SIG-M5 treated with dmso at 0.1 percent for 504 hours (cell line): ENCODE measurements at regions not wholly inside any gene's neighbourhood (a gene's known extent, or its start where the extent isn't known, plus 50 kb on each side); places are given as distances from the start of the nearest gene placed in this dataset.

Source experiments
- DNase-seq: peaks from one replicate; lab custom pipeline; 2025; ENCODE audit not compliant: unreplicated experiment; lab: John Stamatoyannopoulos, UW

GRCh38 chr22:48581796-48582469 lies 1245.7 kb downstream of the BRD1 start:
- no peak for DNase-seq

GRCh38 chr22:48581205-48581766 lies 1246.4 kb downstream of the BRD1 start:
- DNase-seq = no peak

- DNase-seq = no peak
Observed at GRCh38 chr22:48580481-48580970, 1247.1 kb downstream of the BRD1 start.

- no peak for DNase-seq
Observed at GRCh38 chr22:48579928-48580309, 1247.8 kb downstream of the BRD1 start.

GRCh38 chr22:48579043-48579927 lies 1248.4 kb downstream of the BRD1 start:
- no peak for DNase-seq

GRCh38 chr22:48578138-48579042 lies 1249.3 kb downstream of the BRD1 start:
- no peak for DNase-seq

- DNase-seq = no peak
Observed at GRCh38 chr22:48577691-48578090, 1250.0 kb downstream of the BRD1 start.

GRCh38 chr22:48577014-48577690 lies 1250.5 kb downstream of the BRD1 start:
- DNase-seq = no peak

- DNase-seq = no peak
Observed at GRCh38 chr22:48576333-48577013, 1251.2 kb downstream of the BRD1 start.

GRCh38 chr22:48575618-48576332 lies 1251.9 kb downstream of the BRD1 start:
- DNase-seq = no peak

GRCh38 chr22:48574776-48575617 lies 1252.7 kb downstream of the BRD1 start:
- no peak for DNase-seq

- DNase-seq = no peak
Observed at GRCh38 chr22:48573766-48574165, 1253.9 kb downstream of the BRD1 start.

- no peak for DNase-seq
Observed at GRCh38 chr22:48572951-48573350, 1254.7 kb downstream of the BRD1 start.

- no peak for DNase-seq
Observed at GRCh38 chr22:48570912-48571311, 1256.8 kb downstream of the BRD1 start.

- no peak for DNase-seq
Observed at GRCh38 chr22:48569476-48570233, 1258.0 kb downstream of the BRD1 start.

- DNase-seq = no peak
Observed at GRCh38 chr22:48568736-48569330, 1258.8 kb downstream of the BRD1 start.
